IMR-90 (cell line): ENCODE measurements at regions not wholly inside any gene's neighbourhood (a gene's known extent, or its start where the extent isn't known, plus 50 kb on each side); places are given as distances from the start of the nearest gene placed in this dataset.

Experiments
- ATAC-seq: fragments of 200-7000 bp; cut with Tn5 transposase; 2 replicates; pipeline ENCODE4 v1.9.1; 2020; ENCODE audit warnings: low read depth, mild to moderate bottlenecking, moderate library complexity
- BruUV-seq: library from RNA; stranded (reverse); fragments of 400-500 nt; replicated peaks from 2 replicates; lab custom pipeline; 2021; lab: Mats Ljungman, UMichigan
- CTCF ChIA-PET: fragments of 300-600 bp; formaldehyde crosslinking; extraction: SDS; loops from one replicate; lab custom pipeline; 2021; ENCODE audit warnings: antibody characterized with exemption; lab: Yijun Ruan, JAX
- POLR2A ChIA-PET: fragments of 300-600 bp; sonication (Branson Sonifier 250); formaldehyde crosslinking; loops from one replicate; lab custom pipeline; 2022; ENCODE audit warnings: antibody characterized with exemption; ENCODE audit not compliant: unreplicated experiment; lab: Charles Lee
- DNase-seq: peaks from one replicate; pipeline ENCODE4 v3.0.0; 2013
- H2AFZ ChIP-seq: replicated peaks from 2 replicates; pipeline ENCODE3; 2013; ENCODE audit warnings: low read length, mild to moderate bottlenecking; ENCODE audit not compliant: poor library complexity
- H2AK5ac ChIP-seq: 2 replicates; pipeline ENCODE4 v1.6.1; 2013; ENCODE audit warnings: low read depth, low read length, inconsistent platforms
- H2AK9ac ChIP-seq: replicated peaks from 2 replicates; pipeline ENCODE3; 2013; ENCODE audit warnings: mild to moderate bottlenecking, low read depth, low read length, moderate library complexity; ENCODE audit not compliant: poor library complexity
- H2BK120ac ChIP-seq: 2 replicates; pipeline ENCODE4 v1.6.1; 2013; ENCODE audit warnings: low read depth, low read length, inconsistent platforms
- H2BK15ac ChIP-seq: 3 replicates; pipeline ENCODE4 v1.6.1; 2013; ENCODE audit warnings: low read depth, low read length, inconsistent platforms
- H2BK20ac ChIP-seq: 2 replicates; pipeline ENCODE4 v1.6.1; 2013; ENCODE audit warnings: low read depth, mild to moderate bottlenecking, inconsistent platforms, low read length, moderate library complexity
- H2BK5ac ChIP-seq: 2 replicates; pipeline ENCODE4 v1.6.1; 2013; ENCODE audit warnings: mild to moderate bottlenecking, low read depth, low read length, inconsistent platforms; ENCODE audit not compliant: poor library complexity, severe bottlenecking
- H3K14ac ChIP-seq: replicated peaks from 2 replicates; pipeline ENCODE4 v1.6.1; 2013; ENCODE audit warnings: low read depth, low read length, inconsistent platforms
- H3K18ac ChIP-seq: 2 replicates; pipeline ENCODE4 v1.6.1; 2013; ENCODE audit warnings: low read depth, low read length, control low read depth
- H3K23ac ChIP-seq: 2 replicates; pipeline ENCODE4 v1.6.1; 2013; ENCODE audit warnings: low read depth, low read length, inconsistent platforms
- H3K27ac ChIP-seq: 2 replicates; pipeline ENCODE4 v1.5.1; 2013; ENCODE audit warnings: mild to moderate bottlenecking, control low read depth, low read length; ENCODE audit not compliant: insufficient read depth
- H3K27me3 ChIP-seq: 2 replicates; pipeline ENCODE4 v1.6.1; 2013; ENCODE audit warnings: low read length; ENCODE audit not compliant: control insufficient read depth, insufficient read depth
- H3K36me3 ChIP-seq: 2 replicates; pipeline ENCODE4 v1.6.1; 2013; ENCODE audit warnings: low read length, mixed read lengths; ENCODE audit not compliant: control insufficient read depth, insufficient read depth
- H3K4ac ChIP-seq: 2 replicates; pipeline ENCODE4 v1.6.1; 2013; ENCODE audit warnings: low read depth, low read length, inconsistent platforms
- H3K4me1 ChIP-seq: 2 replicates; pipeline ENCODE4 v1.6.1; 2013; ENCODE audit warnings: low read length, mixed read lengths; ENCODE audit not compliant: control insufficient read depth, insufficient read depth
- H3K4me2 ChIP-seq: 2 replicates; pipeline ENCODE4 v1.6.1; 2013; ENCODE audit warnings: low read depth, mild to moderate bottlenecking, control low read depth, low read length, moderate library complexity
- H3K4me3 ChIP-seq: 2 replicates; pipeline ENCODE4 v1.5.1; 2013; ENCODE audit warnings: low read depth, mild to moderate bottlenecking, control low read depth, low read length, moderate library complexity; ENCODE audit not compliant: insufficient read depth
- H3K56ac ChIP-seq: 2 replicates; pipeline ENCODE4 v1.6.1; 2013; ENCODE audit warnings: low read length, inconsistent platforms; ENCODE audit not compliant: insufficient read depth; ENCODE audit errors: extremely low read depth
- H3K79me1 ChIP-seq, 2 experiments: 2 replicates each; pipeline ENCODE4 v1.6.1; 2013; ENCODE audit warnings: low read length in 2 of 2, inconsistent platforms in 1 of 2, low read depth in 1 of 2
- H3K9ac ChIP-seq: 2 replicates; pipeline ENCODE4 v1.6.1; 2013; ENCODE audit warnings: low read depth, low read length, control low read depth
- H3K9me1 ChIP-seq: 2 replicates; pipeline ENCODE4 v1.6.1; 2013; ENCODE audit warnings: low read length, inconsistent platforms; ENCODE audit not compliant: insufficient read depth
- H3K9me3 ChIP-seq: 2 replicates; pipeline ENCODE4 v1.6.1; 2013; ENCODE audit warnings: low read length; ENCODE audit not compliant: control insufficient read depth, insufficient read depth
- H4K20me1 ChIP-seq: 2 replicates; pipeline ENCODE4 v1.6.1; 2013; ENCODE audit warnings: low read length, inconsistent platforms; ENCODE audit not compliant: insufficient read depth
- H4K5ac ChIP-seq: 2 replicates; pipeline ENCODE4 v1.6.1; 2013; ENCODE audit warnings: mild to moderate bottlenecking, low read depth, low read length, control low read depth
- H4K8ac ChIP-seq, 2 experiments: 2 replicates each; pipeline ENCODE4 v1.6.1; 2013; ENCODE audit warnings: low read depth in 2 of 2, low read length in 2 of 2, control low read depth in 1 of 2, inconsistent platforms in 1 of 2
- H4K91ac ChIP-seq: 2 replicates; pipeline ENCODE4 v1.6.1; 2013; ENCODE audit warnings: low read depth, low read length, inconsistent platforms; ENCODE audit not compliant: insufficient read depth
- FOS ChIP-seq: fragments of 150-350 bp; IDR thresholded peaks from 2 replicates; pipeline ENCODE4 v1.6.1; 2016; ENCODE audit warnings: low read depth, low read length
- MXI1 ChIP-seq: IDR thresholded peaks from 2 replicates; pipeline ENCODE4 v1.6.1; 2012; ENCODE audit warnings: low read depth, mild to moderate bottlenecking, low read length, moderate library complexity, borderline replicate concordance
- NFE2L2 ChIP-seq: fragments of 150-350 bp; IDR thresholded peaks from 2 replicates; pipeline ENCODE4 v1.6.1; 2016; ENCODE audit warnings: low read depth, mild to moderate bottlenecking, low read length
- POLR2A ChIP-seq: IDR thresholded peaks from 2 replicates; pipeline ENCODE4 v1.6.1; 2012; ENCODE audit warnings: mild to moderate bottlenecking, low read depth, low read length
- USF2 ChIP-seq: fragments of 150-350 bp; IDR thresholded peaks from 2 replicates; pipeline ENCODE4 v1.6.1; 2017; ENCODE audit warnings: mild to moderate bottlenecking, antibody characterized with exemption, low read length, low read depth
- WGBS, 2 experiments: methylation state at CpG; one replicate each; pipeline versions ENCODE4 v1.1.5 to v1.1.7; 2013; ENCODE audit warnings: missing lambda C conversion rate in 2 of 2; ENCODE audit not compliant: insufficient read length in 1 of 2; ENCODE audit errors: extremely low coverage in 2 of 2; 5-methylcytosine and 5-hydroxymethylcytosine counted together
- dilution Hi-C: fragments of 300-500 bp; cut with HindIII; formaldehyde crosslinking; loops from one replicate; pipeline ENCODE4 v1.14.3; 2018; ENCODE audit warnings: low sequenced_read_pairs; ENCODE audit not compliant: unreplicated experiment
- in situ Hi-C: fragments of 300-500 bp; cut with MboI; formaldehyde crosslinking; loops from 3 replicates; pipeline ENCODE4 v1.14.3; 2019; ENCODE audit warnings: low sequenced_read_pairs, inconsistent platforms, mixed read lengths
- intact Hi-C: fragments of 100-400 bp; cut with micrococcal nuclease; formaldehyde crosslinking; loops from 2 replicates; pipeline ENCODE4 v1.10.0; 2022

GRCh38 chr5:53257806-53258373, 148.3 kb upstream of the MOCS2 start:
- no peak for ATAC-seq
- Histone ChIP-seq H3K9ac (no peak overlapping the region), H4K91ac (peak overlapping the region; percentile 14; the same call in 1 of the 2 replicates), H2BK15ac (peak overlapping the region; percentile 91; the same call in 1 of the 3 replicates), H4K8ac (peak overlapping the region in 1 of 2 experiments; percentile 25; a peak in 1 of 4 replicates), H2AK9ac (no peak overlapping the region), H4K20me1 (no peaks in the 10 kb centered on the region), H3K4me2 (no peak overlapping the region), H3K4ac (peak overlapping the region; percentile 18), H3K4me1 (peaks cover 7% of the 10 kb centered on the region; the same call in 1 of the 2 replicates), H3K23ac (no peak overlapping the region), H3K79me1 (no peaks in the 10 kb centered on the region), H2BK5ac (peak overlapping the region; percentile 38), H3K9me3 (no peaks in the 10 kb centered on the region), H3K56ac (no peak overlapping the region), H3K4me3 (no peak overlapping the region), H2AFZ (no peak overlapping the region), H3K27me3 (no peaks in the 10 kb centered on the region), H3K18ac (peak overlapping the region; percentile 57; the same call in 1 of the 2 replicates), H4K5ac (no peak overlapping the region; the same call in 1 of the 2 replicates), H2AK5ac (peak overlapping the region; percentile 74; the same call in 1 of the 2 replicates), H3K36me3 (no peaks in the 10 kb centered on the region), H3K9me1 (0 out of 2 replicates have a peak, but pooled peaks cover 7% of the 10 kb centered on the region), H2BK120ac (peak overlapping the region; percentile 61), H3K14ac (peak overlapping the region; percentile 47), H3K27ac (no peak overlapping the region), H2BK20ac (peak overlapping the region; percentile 53; the same call in 1 of the 2 replicates)
- intact Hi-C loops: no loop called here
- CTCF ChIA-PET: no interaction called here
- no TSS peak for BruUV-seq
- dilution Hi-C loops: no loop called here
- POLR2A ChIA-PET: no interaction called here
- no CpG with 5 or more reads among the region's 2 CpGs for WGBS, 2 experiments
- in situ Hi-C loops: no loop called here
- TF ChIP-seq NFE2L2 (no peak), USF2 (no peak), MXI1 (no peak), POLR2A (no peak), FOS (no peak)
- peak; percentile 18 for DNase-seq
